Hippocampal formation (tissue), 2 donors: ENCODE measurements at regions not wholly inside any gene's neighbourhood (a gene's known extent, or its start where the extent isn't known, plus 50 kb on each side); places are given as distances from the start of the nearest gene placed in this dataset.
"Not testable (repeated sequence)": the region's sequence is repeated elsewhere in the genome, so short reads cannot be mapped to it uniquely, and the experiment has no call there.

ENCODE experiments used
- DNase-seq, 2 donors: peaks; one replicate each; lab custom pipeline; 2025; lab: John Stamatoyannopoulos, UW

- no peak for DNase-seq
Observed at GRCh38 chr2:185507719-185508118, 230.9 kb upstream of the FSIP2 start.

- DNase-seq, result no peak
Observed at GRCh38 chr2:185510060-185510459, 228.5 kb upstream of the FSIP2 start.

DNA sequence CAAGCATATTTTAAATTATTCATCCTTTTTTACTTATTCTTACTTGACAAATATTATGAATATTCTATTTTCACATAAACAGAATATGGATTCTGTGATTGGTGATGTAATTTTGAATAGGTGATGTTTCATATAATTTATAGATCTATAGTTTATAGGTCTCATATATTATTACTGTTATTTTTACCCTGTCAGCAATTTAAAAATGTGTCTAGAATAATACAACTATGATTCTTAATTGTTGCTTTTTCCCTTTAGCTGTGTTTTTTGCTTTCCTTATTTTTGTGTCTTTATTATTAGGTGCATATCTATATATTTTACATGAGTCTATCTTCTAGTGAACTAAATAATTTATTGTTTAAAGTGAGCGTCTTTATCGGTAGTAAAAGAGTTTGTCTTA, 226.7 kb upstream of the FSIP2 start:
- no peak for DNase-seq

DNA sequence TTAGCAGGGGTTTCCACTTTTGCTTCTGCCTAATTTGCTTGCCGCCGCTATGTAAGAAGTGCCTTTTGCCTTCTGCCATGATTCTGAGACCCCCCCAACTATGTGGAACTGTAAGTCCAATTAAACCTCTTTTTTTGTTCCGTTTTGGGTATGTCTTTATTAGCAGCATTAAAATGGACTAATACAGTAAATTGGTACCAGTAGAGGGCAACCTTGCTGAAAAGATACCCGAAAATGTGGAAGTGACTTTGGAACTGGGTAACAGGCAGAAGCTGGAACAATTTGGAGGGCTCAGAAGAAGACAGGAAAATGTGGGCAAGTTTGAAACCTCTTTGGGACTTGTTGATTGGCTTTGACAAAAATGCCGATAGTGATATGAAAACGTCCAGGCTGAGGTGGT, 216.1 kb upstream of the FSIP2 start:
- no peak for DNase-seq

- DNase-seq, result not testable (repeated sequence)
Observed at GRCh38 chr2:185524242-185524641, 214.4 kb upstream of the FSIP2 start.

- no peak for DNase-seq
Observed at GRCh38 chr2:185526161-185526560, 212.4 kb upstream of the FSIP2 start.

DNA sequence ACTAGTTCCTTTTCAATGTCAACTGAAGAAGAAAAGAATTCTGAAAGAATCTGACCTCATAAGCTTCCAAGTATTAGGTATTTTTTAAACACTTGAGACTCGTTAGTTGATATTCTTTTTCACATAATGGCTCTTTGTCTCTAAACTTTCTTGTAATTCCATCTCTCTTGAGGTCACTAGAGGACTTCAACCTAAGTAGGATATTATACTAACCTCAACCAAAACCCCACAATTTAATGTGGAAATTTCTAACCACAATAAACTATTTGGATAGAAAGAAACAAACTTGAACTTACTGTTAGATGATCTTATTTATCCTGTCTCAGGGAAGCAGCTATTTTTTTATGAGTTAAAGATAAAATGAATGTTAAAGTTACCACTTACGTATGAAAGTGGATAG, 206.9 kb upstream of the FSIP2 start:
- no peak for DNase-seq

DNA sequence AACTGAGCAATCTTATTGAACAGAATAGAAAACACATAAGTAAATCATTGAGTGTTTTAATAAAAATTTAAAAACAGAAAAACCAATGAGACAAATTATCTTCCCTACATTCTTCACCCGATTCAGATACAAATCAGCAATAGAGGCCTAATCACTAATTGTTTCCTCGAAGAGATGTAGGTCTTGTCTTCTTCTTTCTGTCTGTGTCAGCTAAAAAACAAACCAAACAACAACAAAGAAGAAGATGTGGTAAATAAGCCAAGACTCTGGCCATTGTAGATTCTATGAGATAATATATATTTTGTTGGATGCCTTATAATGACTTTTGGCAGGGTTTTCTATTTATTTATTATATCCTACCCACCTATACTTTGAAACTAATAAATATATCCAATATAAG, 200.9 kb upstream of the FSIP2 start:
- no peak for DNase-seq

DNA sequence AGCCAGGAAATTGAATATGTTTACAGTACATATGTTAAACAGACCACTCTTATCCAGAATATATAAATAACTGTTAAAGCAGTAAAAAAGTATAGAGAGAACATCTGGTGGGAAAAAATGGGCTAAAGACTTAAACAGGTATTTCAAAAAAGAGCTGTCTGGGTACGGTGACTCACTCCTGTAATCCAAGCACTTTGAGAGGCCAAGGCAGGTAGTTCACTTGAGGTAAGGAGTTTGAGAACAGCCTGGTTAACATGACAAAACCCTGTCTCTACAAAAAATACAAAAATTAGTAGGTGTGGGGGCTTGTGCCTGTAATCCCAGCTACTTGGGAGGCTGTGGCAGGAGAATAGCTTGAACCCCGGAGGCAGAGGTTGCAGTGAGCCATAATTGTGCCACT, 171.4 kb upstream of the FSIP2 start:
- DNase-seq, result no peak

DNA sequence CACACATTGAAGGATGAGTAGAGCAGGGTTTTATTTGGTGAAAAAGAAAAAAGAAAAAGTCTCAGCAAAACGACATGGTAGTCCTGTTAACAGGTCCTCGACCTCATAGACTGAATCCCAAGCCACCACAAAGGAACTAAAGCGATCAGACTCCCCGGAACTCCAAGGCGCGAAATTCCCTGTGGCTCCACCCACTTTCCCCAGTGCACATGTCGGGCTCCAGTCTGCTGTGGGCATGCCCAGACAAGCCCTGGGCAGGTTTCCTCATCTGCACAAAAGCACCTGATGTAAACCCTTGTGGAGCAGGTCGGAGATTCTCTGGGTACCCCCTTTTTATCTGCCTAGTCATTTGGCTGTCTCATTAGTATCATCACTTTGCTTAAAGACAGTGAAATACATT, 170.7 kb upstream of the FSIP2 start:
- DNase-seq, result no peak

GRCh38 chr2:185578322-185578721, 160.3 kb upstream of the FSIP2 start:
- DNase-seq, result no peak

- no peak for DNase-seq
Observed at GRCh38 chr2:185583058-185583816, 155.4 kb upstream of the FSIP2 start.

DNA sequence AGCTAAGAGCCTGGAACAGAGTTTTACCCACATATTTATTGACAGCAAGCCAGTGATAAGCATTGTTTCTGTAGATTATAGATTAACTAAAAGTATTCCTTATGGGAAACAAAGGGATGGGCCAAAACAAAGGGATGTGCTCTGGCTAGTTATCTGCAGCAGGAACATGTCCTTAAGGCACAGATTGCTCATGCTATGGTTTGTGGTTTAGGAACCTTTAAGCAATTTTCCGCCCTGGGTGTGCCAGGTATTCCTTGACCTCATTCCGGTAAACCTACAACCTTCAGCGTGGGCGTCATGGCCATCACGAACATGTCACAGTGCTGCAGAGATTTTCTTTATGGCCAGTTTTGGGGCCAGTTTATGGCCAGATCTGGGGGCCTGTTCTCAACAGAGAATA, 153.4 kb upstream of the FSIP2 start:
- DNase-seq, result not testable (repeated sequence)

- DNase-seq, result not testable (repeated sequence)
Observed at GRCh38 chr2:185591276-185591675, 147.3 kb upstream of the FSIP2 start.

- DNase-seq, result no peak
Observed at GRCh38 chr2:185607945-185608344, 130.7 kb upstream of the FSIP2 start.

- no peak for DNase-seq
Observed at GRCh38 chr2:185608799-185609198, 129.8 kb upstream of the FSIP2 start.

DNA sequence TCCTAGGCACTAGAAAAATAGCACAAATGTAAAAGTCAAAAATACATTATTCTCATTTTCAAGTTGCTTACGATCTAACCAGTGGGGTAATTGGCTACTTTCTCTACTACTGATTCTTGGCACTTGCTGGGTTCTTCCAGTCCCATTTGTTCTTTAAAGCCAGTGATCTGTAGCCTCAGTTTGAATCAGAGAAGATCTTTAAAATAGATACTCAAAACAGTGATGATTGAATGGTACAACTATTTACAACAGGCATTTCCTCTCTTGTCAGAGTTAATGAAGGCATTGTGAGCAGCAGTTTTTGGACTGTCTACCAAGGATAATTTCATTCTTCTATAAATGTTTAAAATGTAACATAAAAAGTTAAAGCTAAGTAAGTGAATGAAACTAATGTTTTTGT, 128.3 kb upstream of the FSIP2 start:
- DNase-seq, result no peak

DNA sequence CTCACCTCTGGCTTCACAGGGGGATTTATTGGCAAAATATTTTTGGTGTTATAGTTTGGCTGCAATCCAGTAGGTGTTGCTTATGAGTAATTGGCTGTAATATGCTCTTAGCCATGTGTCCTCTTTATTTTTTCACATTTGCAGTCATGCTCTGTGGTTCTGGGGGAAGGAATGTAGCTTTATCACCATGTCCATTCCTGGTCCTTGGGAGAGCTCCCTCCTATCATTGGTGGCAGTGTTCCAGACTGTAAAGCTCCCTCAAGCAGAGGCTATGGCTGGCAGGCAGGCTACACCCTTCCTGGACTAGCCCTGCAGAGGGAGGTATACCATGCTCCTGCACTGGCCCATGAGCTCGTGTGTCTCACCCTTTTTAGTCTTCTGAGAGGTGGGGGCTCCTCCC, 120.0 kb upstream of the FSIP2 start:
- no peak for DNase-seq

GRCh38 chr2:185625604-185626003, 113.0 kb upstream of the FSIP2 start:
- no peak for DNase-seq

DNA sequence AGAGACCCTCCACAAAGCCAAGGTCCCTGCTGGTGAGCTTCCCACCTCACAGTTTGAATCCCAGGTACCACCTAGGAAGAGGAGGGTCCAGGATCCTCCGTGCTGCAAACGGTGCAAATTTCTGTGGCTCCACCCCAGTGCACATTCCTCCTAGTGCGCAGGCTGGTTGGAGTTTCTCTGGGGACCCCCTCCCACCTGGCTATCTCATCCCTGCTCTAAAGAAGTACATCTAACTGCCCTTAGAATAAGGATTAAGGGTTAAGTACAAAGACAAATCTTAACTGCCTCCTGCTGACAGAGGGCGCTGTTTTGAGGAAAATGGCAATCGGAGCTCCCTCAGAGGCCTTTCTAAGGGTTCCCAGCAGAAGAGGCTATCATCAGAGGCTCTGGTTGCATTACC, 109.6 kb upstream of the FSIP2 start:
- DNase-seq, result no peak

DNA sequence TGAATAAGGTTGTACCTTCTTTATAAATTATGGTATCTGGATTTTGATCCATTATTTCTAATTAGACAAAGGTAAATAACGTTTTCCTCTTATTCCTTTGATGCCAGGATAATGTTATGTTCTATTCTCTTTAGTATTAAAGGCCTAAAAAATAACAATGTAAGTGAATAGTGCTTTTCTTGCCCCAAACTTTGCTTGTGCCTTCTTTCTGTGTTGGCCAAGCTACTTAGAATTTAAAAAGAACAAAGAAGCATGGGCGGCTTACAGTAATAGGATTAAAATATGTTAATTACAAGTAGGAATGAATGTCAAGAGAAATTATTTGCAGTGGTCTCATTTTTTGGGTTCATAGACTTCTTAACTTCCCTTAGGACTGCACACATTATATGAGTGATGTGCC, 105.0 kb upstream of the FSIP2 start:
- no peak for DNase-seq

GRCh38 chr2:185638771-185639170, 99.8 kb upstream of the FSIP2 start:
- no peak for DNase-seq

DNA sequence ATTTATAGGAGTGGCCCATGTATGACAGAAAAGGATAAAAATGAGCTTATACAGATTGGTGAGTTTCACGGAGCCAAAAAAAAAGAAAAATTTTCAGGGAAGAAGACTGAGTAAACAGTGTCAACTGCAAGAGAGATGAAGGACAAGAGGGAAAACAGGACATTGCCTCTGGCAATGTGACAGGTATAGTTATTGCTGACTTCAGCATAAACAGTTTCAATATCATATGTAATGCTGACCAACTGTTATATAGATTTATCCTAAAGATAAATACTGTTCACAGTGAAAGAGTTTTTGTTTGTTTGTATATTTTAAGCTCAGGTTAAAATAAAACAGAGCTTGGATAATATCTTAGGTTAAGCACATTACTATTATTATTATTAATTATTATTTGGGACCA, 98.0 kb upstream of the FSIP2 start:
- no peak for DNase-seq

DNA sequence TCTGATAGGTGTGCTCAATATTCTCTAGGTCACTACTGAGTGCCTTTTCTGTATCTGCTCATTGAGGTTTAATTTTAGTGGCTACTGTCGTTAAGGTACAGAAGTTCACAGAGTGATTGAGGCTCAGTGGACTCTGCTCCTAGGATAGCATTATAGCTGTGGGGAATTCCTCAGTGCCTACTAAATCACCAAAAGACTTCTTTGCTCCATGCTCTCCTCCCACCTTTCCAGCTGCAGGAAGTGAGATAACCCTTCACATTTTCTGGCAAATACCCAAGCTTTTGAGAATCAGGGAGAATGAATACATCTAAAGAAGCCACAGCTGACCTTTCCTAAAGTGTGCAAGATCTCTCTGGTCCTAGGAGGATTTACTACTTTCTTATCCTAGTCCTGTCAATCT, 95.2 kb upstream of the FSIP2 start:
- DNase-seq, result no peak
